GM21737 (cell line): ENCODE measurements at regions not wholly inside any gene's neighbourhood (a gene's known extent, or its start where the extent isn't known, plus 50 kb on each side); places are given as distances from the start of the nearest gene placed in this dataset.

Source experiments
- ATAC-seq: cut with Tn5 transposase; IDR thresholded peaks from one replicate; pipeline ENCODE4 v1.9.1; 2021; ENCODE audit warnings: mild to moderate bottlenecking, moderate library complexity; ENCODE audit not compliant: unreplicated experiment

DNA sequence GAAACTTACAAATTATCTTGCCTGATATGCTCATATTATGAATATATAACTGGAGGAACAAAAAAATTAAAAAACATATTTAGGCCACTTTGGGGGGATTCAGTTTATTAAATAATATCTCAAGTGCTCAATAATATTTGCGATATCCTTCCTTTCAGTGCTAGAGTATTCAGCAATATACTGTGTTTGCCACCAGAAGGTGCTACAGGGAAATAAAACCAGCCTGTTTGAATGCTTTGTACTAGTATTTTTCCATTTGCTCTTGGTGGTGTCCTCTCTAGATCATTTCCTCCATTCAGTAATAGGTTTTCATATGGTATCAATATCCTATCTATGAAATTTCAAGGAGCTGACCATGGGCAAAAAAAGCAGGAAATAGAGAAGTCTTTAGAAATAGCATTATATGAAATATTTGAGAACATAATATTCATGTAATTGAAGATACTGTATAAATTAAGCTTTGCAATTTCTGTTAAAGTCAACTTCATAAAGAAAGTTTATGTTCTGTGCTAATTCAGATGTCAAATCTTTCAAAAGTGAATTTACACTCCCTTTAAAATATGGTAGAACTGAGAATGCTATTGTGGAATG is 106.2 kb upstream of the NAV3 start:
- no peak for ATAC-seq

DNA sequence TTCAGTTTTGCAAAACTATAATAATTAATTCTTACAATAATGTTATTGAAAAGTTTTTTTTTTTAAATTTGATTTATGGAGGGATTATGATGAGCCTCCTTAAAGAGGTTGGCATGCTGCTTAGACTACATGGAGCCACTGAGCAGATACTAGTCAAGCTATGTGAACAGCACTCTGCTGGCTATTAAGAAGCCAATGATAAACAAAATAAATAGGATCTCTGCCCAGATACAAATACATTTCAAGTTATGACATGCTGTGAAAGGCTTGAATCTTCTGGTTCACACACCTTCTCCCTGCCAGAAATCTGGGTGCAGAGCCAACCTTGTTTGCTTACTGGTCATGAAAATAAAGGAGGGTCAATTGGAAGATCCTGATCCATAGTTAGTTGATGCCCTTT is 107.4 kb upstream of the NAV3 start:
- no peak for ATAC-seq

DNA sequence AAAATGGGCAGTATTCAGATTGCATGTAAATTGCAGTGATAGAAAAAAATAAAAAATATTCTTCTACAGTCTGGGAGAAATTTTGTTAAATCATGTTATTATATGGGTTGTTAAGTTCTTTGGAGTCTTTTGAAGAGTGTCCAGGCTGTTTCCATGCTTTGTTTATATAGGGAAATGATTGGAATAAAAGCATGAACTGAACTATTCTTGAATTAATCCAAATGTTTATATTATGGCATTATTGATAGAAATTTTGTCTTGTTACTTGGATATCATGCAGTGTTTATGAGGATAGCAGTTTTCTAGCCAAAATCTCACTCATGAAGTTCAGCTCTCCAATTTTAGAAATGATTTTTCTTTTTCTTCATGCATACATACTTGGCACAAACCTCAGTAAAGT is 108.2 kb upstream of the NAV3 start:
- no peak for ATAC-seq

DNA sequence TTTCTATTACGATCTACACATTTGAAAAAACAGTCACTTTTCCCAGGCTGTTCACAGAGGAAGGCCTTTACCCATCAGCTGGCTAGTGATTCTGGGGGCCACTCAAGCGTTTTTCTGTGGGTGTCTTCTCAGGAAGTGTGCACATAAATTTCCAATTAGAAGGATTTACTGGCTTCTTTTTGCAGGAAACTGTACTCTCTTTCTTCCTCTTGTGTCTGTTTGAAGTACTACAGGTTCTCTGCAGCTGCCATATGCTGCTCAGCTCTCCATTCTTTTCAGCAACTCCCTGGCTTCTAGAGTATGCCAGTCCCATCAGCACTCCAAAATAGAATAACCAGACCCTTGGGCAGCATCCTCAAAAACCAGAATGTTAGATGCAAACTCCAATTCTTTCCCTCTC is 110.4 kb upstream of the NAV3 start:
- ATAC-seq, result no peak

DNA sequence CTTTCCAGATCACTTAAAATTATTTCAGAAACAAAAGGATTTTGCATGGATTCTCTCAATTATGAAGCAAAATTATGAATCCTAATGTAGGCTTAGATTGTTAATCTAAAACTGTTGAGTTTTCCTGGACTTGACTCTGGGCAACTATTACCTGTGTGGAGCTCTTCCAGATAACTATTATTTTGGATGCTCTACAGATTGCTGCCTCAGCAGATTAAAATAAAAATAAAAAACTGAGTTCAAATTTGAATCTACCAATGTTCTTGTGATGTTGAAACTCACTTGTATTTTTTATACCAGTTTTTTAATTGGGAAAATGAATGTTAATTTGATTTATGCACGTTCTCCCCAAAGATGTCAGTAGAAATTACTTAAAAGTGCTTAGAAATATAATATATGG is 120.5 kb upstream of the NAV3 start:
- no peak for ATAC-seq

DNA sequence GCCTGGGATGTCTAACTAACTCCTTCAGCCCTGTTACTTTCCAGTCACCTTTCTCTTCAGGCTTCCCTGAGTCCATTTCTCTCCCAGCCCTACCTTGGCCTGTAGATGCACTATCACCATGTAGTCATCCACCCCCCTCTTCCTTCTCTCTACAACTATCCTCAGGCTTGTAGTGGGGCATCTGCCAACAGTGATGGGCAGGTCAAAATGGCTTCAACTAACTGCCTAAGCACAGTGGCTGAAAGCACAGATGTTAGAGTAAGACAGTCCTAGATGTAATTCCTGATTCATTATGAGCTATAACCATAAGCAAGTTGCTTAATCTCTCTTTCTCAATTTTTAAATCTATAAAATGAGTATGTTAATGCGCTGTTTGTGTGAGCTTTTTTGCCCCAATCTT is 133.6 kb upstream of the NAV3 start:
- no peak for ATAC-seq

DNA sequence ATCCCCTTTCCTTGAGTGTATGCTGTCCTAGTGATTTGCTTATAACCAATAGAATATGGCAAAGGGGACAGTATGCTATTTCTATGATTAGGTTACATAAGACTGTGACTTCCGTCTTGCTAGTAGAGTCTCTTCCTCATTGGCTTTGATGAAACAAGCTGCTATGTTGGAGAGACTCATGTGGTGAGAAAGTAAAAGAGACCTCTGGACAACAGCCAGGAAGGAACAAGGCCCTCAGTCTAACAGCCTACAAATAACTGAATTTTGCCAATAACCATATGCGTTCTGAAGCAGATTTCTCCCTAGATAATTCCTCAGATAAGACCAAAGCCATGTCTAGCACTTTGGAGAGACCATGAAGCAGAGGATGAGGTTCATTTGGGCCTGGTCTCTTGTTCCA is 134.5 kb upstream of the NAV3 start:
- no peak for ATAC-seq

DNA sequence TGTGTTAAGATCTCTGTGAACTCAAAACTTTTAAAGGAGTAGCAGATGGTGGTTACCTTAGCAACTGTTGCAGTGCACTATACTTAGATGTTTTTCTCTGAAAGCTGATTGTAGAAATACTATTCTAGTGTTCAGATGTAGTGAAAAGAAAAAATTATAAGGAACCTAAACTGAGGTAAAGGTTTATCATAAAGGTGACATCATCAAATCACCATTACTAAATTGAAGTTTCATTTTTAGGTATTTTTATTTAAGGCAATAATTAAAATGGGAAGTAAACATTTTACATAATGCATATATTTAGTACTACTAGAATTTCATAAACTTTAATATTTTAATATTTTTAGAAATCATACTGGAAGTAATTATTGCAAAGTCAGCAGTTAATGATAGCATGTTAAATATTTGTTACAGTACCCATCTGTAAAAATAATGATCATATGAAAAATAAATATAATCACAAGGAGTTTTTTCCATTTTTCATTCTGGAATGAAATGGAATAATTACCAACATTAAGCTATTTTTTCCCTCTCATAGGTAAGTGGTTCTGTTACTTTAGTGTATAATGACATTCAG is 141.1 kb upstream of the NAV3 start:
- ATAC-seq, result no peak

DNA sequence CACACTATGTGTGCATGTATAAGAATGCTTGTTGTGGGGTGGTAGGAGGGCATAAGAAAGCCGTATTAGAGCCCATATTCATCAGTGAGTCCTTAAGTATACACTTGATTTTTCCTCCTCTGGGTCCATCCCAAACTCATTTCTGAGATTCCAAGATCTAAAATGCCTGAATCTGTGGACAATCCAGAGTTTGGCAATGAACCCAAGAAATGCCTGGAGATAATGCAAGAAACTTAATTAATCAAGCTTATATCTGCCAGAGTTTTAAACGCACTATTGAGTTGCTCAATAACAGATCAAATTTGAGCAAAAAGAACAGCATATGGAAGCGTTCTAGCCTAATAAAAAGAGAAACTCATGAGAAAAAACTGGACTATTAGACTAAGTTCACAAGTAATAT is 143.4 kb upstream of the NAV3 start:
- ATAC-seq, result no peak

DNA sequence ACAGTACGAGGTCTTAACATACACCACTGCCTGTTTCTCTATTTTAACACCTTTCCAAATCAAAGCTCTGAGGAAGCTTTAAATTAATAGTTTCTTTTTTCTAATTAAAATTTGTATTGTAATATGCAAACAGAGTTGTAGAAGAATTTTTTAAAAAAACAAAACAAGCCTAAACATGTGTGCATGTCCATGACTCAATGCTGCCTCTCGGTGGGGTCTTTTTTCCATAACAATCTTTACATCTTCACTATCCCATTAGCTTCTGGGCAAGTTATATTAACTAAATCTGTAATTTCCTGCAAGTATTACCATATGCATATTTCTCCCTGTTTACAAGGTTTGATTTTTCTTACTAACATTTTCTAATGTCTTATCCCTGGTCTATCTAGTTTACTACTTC is 143.9 kb upstream of the NAV3 start:
- no peak for ATAC-seq

DNA sequence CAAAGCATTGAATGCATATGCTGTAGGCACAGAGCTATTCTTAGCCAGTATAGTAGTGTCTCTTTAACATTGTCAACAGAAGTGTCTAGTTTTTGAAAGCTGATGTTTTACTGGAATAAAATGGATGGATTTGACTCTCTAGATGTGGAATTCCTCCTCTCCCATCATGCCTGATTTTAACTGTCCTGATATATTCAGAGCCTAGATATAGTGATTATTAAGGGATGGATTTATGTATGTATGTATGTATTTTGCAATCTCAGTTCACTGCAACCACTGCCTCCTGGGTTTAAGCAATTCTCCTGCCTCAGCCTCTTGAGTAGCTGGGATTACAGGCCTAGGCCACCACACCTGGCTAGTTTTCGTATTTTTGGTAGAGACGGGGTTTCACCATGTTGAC is 144.8 kb upstream of the NAV3 start:
- ATAC-seq, result no peak

DNA sequence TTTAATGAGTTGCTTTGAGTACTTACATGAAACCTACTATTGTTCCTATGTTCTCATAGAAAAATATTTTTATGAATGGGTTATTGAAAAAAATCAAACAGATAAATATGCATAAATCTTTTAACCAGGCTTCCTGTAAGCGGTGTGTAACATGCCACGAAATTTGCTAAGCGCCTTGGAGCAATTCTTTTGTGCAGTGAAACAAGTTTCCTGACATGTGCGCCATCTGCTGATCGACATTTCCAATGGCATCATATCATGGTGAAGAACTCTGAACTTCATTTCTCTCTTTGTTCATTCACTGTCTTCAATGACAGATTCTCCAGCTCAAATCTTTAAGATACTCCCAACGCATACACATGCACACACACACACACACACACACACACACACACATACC is 145.6 kb upstream of the NAV3 start:
- peak; percentile 93 for ATAC-seq

DNA sequence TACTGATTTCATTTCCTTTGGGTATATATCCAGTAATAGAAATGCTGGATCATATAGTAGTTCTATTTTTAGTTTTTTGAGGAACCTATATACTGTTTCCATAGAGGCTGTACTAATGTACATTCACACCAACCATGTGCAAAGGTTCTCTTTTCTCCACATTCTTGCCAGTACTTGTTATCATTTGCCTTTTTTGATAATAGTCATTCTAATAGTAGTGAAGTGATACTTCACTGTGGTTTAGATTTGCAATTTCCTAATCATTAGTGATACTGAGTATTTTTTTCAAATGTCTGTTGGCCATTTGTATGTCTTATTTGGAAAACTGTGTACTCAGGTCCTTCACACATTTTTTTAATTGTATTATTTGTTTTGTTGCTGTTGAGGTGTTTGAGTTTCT is 148.2 kb upstream of the NAV3 start:
- no peak for ATAC-seq

DNA sequence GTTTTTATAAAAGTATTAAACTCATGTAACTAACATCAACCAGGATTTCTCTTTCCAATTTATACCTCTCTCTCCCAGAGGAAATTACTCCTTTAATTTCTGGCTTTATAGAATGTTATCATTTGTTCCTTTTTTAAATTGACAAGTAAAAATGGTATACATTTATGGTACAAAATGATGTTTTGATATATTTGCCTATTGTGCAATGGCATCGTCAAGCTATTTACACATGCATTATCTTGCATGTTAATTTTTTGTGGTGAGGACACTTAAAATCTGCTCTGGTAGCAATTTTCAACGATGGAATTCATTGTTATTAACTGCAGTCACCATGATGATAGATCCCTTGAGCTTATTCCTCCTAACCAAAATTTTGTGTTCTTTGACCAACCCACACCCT is 149.0 kb upstream of the NAV3 start:
- no peak for ATAC-seq

DNA sequence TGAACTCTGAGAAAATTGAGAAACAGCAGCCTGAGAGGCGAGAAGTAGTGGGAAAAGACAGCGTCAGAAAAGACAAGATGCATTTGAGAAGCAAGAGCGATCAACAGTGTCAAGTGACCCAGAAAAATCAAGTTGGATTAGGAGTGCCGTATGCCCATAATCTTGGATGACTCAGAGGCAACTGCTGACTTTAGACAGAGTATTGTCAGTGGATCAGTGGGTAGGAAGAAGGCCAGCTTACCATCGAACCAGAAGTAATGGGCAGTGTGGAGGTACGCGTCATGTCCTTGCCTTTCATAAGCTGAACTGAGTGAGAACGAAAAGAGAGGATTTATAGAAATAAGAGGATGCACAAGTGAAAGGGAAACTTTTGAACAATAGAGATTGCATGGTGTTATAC is 151.0 kb upstream of the NAV3 start:
- no peak for ATAC-seq

DNA sequence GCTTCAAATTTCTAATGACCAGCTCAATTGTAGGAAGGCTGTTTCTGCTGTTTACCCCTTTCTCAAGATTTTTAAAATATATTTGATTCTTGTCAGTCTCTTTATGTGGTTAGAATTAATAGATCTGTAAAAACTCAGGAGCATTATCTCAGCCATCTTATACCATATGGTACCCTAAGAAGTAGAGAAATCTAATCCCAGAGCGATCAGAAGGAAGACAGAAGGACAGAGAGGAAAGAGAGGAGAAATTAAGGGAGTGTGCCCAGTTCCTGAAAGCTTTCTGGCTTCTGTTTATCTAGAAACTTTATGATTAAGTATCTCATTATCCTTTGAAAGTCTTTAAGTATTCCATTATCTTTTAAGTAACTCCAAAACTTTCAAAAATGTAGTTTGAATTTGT is 152.1 kb upstream of the NAV3 start:
- ATAC-seq, result no peak

DNA sequence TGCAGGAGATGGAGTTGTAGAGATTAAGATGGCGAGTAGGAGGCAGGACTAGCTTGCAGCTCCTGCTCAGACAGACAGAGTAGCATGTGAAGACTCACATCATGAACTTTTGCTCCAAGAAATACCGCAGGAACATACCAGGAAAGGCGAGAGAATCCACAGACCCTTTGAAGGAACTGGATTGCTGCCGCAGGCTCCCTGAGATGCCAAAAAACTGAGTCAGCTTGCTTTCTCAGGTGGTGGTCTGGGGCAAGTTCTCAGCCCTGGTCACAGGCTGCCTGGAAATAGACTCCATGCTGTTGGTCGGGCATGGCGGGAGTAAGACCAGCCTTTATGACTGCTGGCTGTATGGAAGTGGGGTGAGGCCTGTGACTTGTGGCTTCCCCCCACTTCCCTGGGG is 163.6 kb upstream of the NAV3 start:
- no peak for ATAC-seq

DNA sequence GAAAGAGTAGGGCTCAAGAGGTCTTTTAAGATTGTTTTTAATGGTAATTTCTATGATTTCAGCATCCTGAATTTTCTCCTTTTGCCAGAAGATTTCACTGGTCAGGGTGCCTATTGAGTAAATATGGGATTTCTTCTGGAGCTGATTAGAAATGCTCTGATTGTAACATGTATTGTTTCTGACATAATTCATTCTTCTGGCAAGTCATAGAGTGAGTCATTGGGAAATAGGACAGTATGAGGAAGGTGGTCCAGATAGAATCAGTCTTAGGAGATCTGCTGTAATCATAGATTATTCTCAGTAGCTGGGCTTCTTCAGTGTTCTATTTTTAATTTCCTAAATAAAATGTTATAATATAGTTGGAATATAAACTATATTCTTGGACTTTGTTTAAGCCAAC is 182.0 kb upstream of the NAV3 start:
- ATAC-seq, result no peak

DNA sequence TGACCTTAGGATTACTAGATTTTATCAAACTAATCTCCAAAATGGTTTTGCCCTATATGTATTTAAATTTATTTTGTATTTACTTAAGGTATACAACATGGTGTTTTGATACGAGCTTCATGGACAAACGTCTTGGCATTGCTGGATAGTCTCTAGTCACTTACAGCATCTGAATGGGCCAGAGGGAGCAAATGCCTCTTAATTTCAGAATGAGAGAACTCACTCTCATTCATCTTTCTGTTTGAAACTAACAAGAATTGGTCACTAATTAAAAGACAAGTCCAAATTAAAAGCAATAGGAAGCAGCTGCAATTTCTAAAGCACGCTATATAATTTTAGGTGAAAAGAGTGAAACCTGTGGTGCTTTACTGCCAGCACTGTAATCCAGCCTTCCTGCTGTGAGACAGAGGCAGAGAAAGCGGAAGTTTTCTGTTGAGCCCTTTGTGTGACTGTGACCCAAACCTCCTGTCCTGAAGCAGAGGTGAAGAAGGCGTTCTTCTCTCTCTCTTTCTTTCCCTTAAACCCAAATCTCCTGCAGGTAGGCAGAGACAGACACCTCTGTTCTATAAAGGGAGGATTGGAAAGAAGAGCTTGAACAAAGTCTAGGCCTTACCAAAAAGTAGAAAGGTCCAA is 184.6 kb upstream of the NAV3 start:
- ATAC-seq, result peak; percentile 85

DNA sequence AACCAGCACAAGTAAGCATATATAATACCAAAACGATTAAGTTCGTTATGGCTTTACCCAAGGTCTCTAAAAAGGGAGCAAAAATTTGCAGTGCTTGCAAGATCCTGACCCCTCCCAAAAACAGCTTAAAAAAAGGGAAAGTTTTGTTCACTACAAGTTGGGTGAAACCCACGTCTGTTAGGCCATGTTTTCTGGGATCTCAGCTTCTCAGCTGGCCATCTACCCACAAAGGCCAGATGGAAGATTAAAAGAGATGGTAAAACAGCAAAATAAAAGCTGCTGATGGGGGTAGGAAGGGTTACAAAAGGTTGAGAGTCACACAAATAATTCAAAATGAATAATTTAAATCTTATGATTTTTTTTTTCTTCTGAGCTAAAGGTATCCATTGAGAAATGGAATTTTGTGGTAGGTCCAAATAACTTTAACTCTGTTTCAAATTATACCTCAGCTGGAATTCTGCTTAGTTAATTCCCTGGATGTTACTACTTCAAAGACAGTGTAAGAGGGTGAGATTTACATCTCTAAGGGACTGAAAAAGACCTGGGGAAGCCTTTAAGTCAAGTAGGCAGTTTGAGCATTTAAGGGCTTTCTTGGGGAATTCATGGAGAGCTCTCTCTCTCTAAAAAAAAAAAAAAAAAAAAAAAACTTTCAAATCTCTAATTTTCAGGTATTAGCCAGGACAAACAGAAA is 185.6 kb upstream of the NAV3 start:
- ATAC-seq, result no peak

DNA sequence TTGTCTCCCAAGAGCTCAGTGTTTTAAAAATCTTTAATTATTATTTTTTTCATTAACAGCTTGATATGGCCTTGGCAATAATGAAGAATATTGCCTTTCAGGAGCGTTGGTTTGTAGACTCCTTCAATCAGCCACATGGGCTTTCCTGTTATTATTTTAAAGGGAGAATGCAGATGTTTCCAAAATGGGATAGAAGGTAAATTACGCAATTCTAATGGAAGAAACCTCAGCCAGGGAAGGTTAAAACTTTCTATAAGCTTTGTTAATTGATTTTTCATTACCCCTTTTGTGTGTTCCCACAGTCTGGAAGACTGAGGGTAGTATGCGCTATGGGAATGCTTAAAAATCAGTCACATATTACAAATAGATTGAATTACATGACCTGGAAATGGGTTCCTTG is 188.4 kb upstream of the NAV3 start:
- ATAC-seq, result no peak

DNA sequence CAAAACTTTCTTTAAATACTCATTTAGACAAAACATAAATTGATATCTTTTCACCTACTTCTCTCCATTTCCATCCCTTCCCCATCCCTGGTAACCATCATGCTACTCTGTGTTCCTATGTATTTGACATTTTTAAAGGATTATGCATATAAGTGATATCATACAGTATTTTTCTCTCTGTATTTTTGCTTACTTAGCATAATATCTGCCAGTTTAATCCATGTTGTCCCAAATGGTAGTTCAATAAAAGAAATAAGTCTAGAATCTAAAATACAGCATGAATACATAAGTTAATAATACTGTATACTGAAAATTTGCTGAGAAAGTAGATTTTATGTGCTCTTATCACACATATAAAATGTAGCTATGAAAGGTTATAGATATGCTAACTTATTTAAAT is 190.3 kb upstream of the NAV3 start:
- no peak for ATAC-seq
